ENCODE measurements at regions not wholly inside any gene's neighbourhood (a gene's known extent, or its start where the extent isn't known, plus 50 kb on each side); places are given as distances from the start of the nearest gene placed in this dataset.

DNA sequence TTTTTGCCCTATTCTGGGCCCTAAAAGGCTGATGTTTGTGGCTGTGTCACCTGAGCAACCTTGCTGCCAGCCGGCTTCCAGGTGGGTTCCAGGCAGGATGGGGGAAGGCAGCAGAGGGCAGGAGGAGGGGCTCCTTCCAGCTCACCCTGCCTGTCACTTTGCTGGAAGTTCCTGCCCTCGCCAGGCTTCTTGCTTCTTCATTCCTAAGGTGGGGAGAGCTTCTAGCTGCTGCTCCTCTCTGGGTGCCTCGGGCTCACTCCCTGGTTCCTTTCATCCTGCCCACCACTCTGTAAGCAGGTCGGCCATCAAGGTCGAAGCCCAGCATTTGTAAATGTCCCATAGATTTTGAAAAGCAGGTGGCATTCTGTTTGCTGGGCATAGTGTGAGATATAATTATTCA, 249.4 kb upstream of the HS6ST1 start:
- TF ChIP-seq POLR2A (IDR thresholded peaks at IDR 0.05; ENCODE audit: low read depth, low read length): no peak
- TF ChIP-seq, protein P1, sequence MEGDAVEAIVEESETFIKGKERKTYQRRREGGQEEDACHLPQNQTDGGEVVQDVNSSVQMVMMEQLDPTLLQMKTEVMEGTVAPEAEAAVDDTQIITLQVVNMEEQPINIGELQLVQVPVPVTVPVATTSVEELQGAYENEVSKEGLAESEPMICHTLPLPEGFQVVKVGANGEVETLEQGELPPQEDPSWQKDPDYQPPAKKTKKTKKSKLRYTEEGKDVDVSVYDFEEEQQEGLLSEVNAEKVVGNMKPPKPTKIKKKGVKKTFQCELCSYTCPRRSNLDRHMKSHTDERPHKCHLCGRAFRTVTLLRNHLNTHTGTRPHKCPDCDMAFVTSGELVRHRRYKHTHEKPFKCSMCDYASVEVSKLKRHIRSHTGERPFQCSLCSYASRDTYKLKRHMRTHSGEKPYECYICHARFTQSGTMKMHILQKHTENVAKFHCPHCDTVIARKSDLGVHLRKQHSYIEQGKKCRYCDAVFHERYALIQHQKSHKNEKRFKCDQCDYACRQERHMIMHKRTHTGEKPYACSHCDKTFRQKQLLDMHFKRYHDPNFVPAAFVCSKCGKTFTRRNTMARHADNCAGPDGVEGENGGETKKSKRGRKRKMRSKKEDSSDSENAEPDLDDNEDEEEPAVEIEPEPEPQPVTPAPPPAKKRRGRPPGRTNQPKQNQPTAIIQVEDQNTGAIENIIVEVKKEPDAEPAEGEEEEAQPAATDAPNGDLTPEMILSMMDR (IDR thresholded peaks at IDR 0.05; ENCODE audit: extremely low read depth in 1 of 2, insufficient read depth in 1 of 2, low read depth in 1 of 2, low read length in 2 of 2): no peak
- no peak for TF ChIP-seq GATA2 (IDR thresholded peaks at IDR 0.05; ENCODE audit: insufficient read depth, insufficient read length, low read depth, low read length)
